K562 (cell line): ENCODE measurements at regions not wholly inside any gene's neighbourhood (a gene's known extent, or its start where the extent isn't known, plus 50 kb on each side); places are given as distances from the start of the nearest gene placed in this dataset.
A peak's percentile ranks its signal among the peaks of the same experiment; 100 is the strongest.

Experiments used
- ATF2 ChIP-seq: sonication (generic); formaldehyde crosslinking; IDR thresholded peaks from 2 replicates; pipeline ENCODE4 v1.8.1; 2022; ENCODE audit warnings: missing genetic modification reagents
- FOXJ2 ChIP-seq: fragments of 200-800 bp; sonication (Bioruptor generic); IDR thresholded peaks from 2 replicates; pipeline ENCODE4 v1.6.1; 2016; ENCODE audit warnings: missing genetic modification characterization, missing compliant biosample characterization
- GATAD2A ChIP-seq: fragments of 450-650 bp; IDR thresholded peaks from 2 replicates; pipeline ENCODE4 v1.6.1; 2017
- GTF2B ChIP-seq: IDR thresholded peaks from 2 replicates; pipeline ENCODE4 v1.6.1; 2011; ENCODE audit not compliant: insufficient read length; ENCODE audit errors: extremely low read depth
- KAT8 ChIP-seq: fragments of 450-650 bp; IDR thresholded peaks from 2 replicates; pipeline ENCODE4 v1.6.1; 2016; ENCODE audit warnings: low read depth, mild to moderate bottlenecking
- MEIS2 ChIP-seq: fragments of 450-650 bp; IDR thresholded peaks from 2 replicates; pipeline ENCODE4 v1.6.1; 2014; ENCODE audit warnings: mild to moderate bottlenecking; ENCODE audit not compliant: partially characterized antibody
- MNT ChIP-seq, 2 experiments: fragments of 450-650 bp; conservative IDR thresholded peaks; 2 replicates each; pipeline ENCODE4 v1.6.1; 2017; ENCODE audit warnings: mild to moderate bottlenecking in 2 of 2, moderate library complexity in 2 of 2
- NCOA2 ChIP-seq, 2 experiments: fragments of 450-650 bp; IDR thresholded peaks; 2 replicates each; pipeline ENCODE4 v1.6.1; 2018; ENCODE audit warnings: mild to moderate bottlenecking in 2 of 2, moderate library complexity in 1 of 2; ENCODE audit not compliant: partially characterized antibody in 2 of 2
- NR2C1 ChIP-seq, 2 experiments: fragments of 450-650 bp; IDR thresholded peaks; 2 replicates each; pipeline ENCODE4 v1.6.1; 2017; ENCODE audit warnings: mild to moderate bottlenecking in 2 of 2, antibody characterized with exemption in 1 of 2, inconsistent platforms in 1 of 2, missing compliant biosample characterization in 1 of 2, missing genetic modification characterization in 1 of 2
- PML ChIP-seq: IDR thresholded peaks from 2 replicates; pipeline ENCODE4 v1.6.1; 2012; ENCODE audit warnings: low read length, inconsistent platforms
- PTTG1 ChIP-seq: fragments of 450-650 bp; IDR thresholded peaks from 2 replicates; pipeline ENCODE4 v1.6.1; 2016; ENCODE audit warnings: low read depth, mild to moderate bottlenecking, missing genetic modification characterization, missing compliant biosample characterization
- SRF ChIP-seq, 2 experiments: fragments of 250-450, 450-650 bp in 1 of 2; sonication (Bioruptor Pico) in 1 of 2; sonication (generic) in 1 of 2; formaldehyde crosslinking; IDR thresholded peaks; 2 replicates each; pipeline versions ENCODE4 v1.5.0 to v1.5.1; 2020 to 2022; ENCODE audit warnings: mild to moderate bottlenecking in 1 of 2, missing genetic modification reagents in 1 of 2
- STAT5A ChIP-seq: IDR thresholded peaks from 2 replicates; pipeline ENCODE4 v1.6.1; 2012; ENCODE audit warnings: low read length, inconsistent platforms, borderline replicate concordance
- ZBTB11 ChIP-seq, 3 experiments: fragments of 200-800 bp in 1 of 3; fragments of 250-450 bp in 1 of 3; fragments of 450-650 bp in 1 of 3; sonication (Bioruptor Pico) in 1 of 3; sonication (Bioruptor generic) in 1 of 3; formaldehyde crosslinking in 1 of 3; IDR thresholded peaks; 2 replicates each; pipeline versions ENCODE4 v1.6.1 to v1.8.0; 2016 to 2022; ENCODE audit warnings: mild to moderate bottlenecking in 2 of 3, missing genetic modification characterization in 2 of 3, missing compliant biosample characterization in 1 of 3, moderate library complexity in 1 of 3
- ZC3H4 ChIP-seq: sonication (generic); formaldehyde crosslinking; IDR thresholded peaks from 2 replicates; pipeline ENCODE4 v1.9.0; 2021; ENCODE audit warnings: missing genetic modification reagents, borderline replicate concordance
- ZMIZ1 ChIP-seq, 2 experiments: fragments of 150-350 bp in 1 of 2; IDR thresholded peaks; 2 replicates each; pipeline ENCODE4 v1.6.1; 2012 to 2016; ENCODE audit warnings: low read depth in 2 of 2, low read length in 2 of 2, mild to moderate bottlenecking in 1 of 2, moderate library complexity in 1 of 2
- ZNF57 ChIP-seq: fragments of 450-650 bp; formaldehyde crosslinking; IDR thresholded peaks from 2 replicates; pipeline ENCODE4 v1.4.0; 2020; ENCODE audit warnings: mild to moderate bottlenecking, moderate library complexity

GRCh38 chr1:157325220-157325619, 187.0 kb upstream of the ETV3 start (continued):
- TF ChIP-seq SRF (CRISPR knock-in tag; IDR thresholded peaks at IDR 0.05) (0 out of 4 replicates have a peak, but pooled peaks of 1 of the 2 experiments have one; percentile 2), MEIS2 (peak; percentile 82), ZMIZ1 (IDR thresholded peaks at IDR 0.05; ENCODE audit: low read depth in 2 of 2, low read length in 2 of 2) (peak in 1 of 2 experiments; percentile 78; a peak in 2 of 4 replicates), ZBTB11 (CRISPR knock-in tag; IDR thresholded peaks at IDR 0.05) (0 out of 6 replicates have a peak, but pooled peaks of 1 of the 3 experiments have one; percentile 39), ZC3H4 (no peak), KAT8 (no peak), PTTG1 (tag) (no peak), NCOA2 (IDR thresholded peaks at IDR 0.05; ENCODE audit: partially characterized antibody in 2 of 2) (peak in 1 of 2 experiments; percentile 44), STAT5A (peak; percentile 76), ATF2 (CRISPR knock-in tag) (no peak), GTF2B (no peak), NR2C1 (IDR thresholded peaks at IDR 0.05) (no peak), NR2C1 (tag; IDR thresholded peaks at IDR 0.05) (peak; percentile 27; the same call in 1 of the 2 replicates), ZNF57 (CRISPR knock-in tag) (no peak), PML (peak; percentile 86), MNT (conservative IDR thresholded peaks at IDR 0.05) (peak in 1 of 2 experiments; percentile 53; a peak in 2 of 4 replicates), GATAD2A (peak; percentile 69; the same call in 1 of the 2 replicates), FOXJ2 (peak; percentile 66)
